RPMI7951 (cell line): ENCODE measurements at regions not wholly inside any gene's neighbourhood (a gene's known extent, or its start where the extent isn't known, plus 50 kb on each side); places are given as distances from the start of the nearest gene placed in this dataset.

Source experiments
- DNase-seq: peaks from one replicate; pipeline ENCODE4 v3.0.0-alpha.2; 2012; ENCODE audit warnings: low read depth

- DNase-seq: no peak
These were observed 181.6 kb downstream of the URI1 start for GRCh38 chr19:30123611-30124010.

GRCh38 chr19:30128211-30128610, 186.2 kb downstream of the URI1 start:
- no peak for DNase-seq

DNA sequence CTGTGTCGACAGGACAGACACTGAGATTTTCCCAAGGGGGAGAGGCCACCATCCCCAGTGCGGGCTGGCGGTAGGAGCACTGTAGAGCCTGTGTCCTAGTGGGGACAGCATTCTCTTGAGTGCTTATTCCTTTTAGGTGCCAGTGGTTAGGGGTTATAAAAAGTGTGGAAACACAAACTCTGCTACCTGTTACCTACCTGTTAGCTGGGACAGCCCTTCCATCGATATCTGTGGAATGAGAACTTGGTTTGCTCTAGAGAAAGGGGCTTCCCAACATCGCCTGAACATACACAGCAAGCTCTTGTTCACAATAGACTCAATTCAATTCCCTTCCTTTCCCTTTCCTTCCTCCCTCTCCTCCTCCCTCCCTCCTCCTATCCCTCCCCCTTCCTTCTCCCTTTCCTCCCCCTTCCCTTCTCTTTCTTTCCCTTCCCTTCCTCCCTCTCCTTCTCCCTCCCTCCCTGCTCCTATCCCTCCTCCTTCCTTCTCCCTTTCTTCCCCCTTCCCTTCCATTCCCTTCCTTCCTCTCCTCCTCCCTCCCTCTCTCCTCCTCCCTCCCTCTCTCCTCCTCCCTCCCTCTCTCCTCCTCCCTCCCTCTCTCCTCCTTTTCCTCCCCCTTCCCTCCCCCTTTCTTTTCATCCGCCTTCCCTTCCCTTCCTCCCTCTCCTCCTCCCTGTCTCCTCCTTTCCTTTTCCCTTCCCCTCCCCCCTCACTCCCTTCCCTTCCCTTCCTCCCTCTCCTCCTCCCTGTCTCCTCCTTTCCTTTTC, 188.5 kb downstream of the URI1 start:
- no peak for DNase-seq

DNA sequence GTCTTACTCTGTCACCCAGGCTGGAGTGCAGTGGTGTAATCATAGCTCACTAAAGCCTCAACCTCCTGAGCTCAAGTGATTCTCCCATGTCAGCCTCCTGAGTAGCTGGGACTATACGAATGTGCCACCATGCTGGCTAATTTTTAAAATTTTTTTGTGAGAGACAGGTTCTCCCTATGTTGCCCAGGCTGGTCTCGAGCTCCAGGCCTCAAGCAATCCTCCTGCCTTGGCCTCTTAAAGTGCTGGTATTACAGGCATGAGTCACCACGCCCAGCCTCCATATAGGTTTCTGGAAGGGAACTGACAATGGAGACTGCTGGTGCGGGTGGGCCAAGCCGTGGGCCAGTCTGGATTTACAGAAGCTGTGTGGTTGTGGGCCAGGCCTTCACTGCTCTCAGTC, 189.2 kb downstream of the URI1 start:
- no peak for DNase-seq

DNA sequence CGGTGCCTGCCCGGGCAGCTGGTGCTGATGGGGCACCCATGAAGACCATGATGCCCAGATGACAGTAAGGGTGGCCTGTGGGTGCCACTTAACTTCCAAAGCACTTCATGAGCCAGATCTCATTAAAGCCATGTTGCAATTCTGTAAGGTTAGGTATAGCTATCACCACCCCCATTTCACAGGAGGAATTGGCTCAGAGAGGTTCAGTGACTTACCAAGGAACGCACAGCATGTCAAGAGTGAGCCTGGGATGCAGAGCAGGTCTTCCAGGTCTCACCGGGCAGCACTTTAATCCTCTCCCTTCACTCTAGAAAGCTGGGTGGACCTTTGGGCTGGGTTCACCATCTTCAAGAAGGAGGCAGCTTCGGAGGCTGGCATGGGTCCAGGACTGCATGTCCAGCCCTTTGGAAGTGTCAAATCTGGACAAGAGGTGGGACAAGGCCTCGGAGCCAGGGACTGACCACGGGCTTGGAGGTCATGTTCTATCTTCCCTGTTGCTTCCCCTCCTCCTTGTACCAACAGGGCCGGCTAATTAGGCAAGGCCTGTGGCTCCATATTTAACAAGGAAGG, 189.8 kb downstream of the URI1 start:
- DNase-seq: no peak

GRCh38 chr19:30132343-30133075, 190.5 kb downstream of the URI1 start:
- DNase-seq: no peak

DNA sequence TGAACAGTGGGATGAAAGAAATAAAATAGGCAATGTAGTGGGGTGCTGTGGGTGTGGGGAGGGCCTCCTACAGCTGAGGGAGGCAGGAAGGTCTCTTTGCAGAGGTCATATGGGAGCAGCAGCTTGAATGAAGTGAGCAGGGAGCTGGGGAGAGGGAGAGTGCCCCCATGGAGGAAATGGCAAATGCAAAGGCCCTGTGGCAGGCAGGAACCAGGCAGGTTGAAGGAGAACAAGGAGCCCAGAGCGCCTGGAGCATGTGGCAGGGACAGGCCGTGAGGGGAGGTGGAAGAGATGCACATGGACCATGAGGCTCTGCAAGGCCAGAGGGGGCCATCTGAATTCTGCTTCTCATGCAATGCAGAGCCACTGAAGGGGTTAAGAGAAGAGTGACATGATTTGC, 191.8 kb downstream of the URI1 start:
- DNase-seq: no peak

GRCh38 chr19:30135093-30135757, 193.2 kb downstream of the URI1 start:
- DNase-seq: no peak

- no peak for DNase-seq
These were observed 193.8 kb downstream of the URI1 start for GRCh38 chr19:30135797-30136196.

- no peak for DNase-seq
These were observed 194.7 kb downstream of the URI1 start for GRCh38 chr19:30136611-30137195.

DNA sequence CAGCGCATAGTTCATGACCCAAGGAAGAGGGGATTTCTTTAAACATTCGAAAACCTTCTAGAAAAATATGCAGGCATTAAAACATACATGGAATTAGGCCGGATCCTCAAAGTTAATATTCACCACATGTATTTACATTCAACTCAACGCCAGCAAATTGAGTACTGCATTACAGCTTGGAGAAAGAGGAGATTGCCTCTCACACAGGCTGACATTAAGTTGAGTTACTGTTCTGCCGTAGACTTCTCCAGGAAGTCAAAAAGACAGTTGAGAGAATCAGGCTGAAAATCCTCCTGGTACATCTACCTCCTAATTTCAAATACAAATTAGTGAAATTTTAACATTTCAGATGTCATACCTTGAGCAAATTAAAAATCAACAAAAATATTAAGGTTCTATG, 195.7 kb downstream of the URI1 start:
- DNase-seq: no peak

DNA sequence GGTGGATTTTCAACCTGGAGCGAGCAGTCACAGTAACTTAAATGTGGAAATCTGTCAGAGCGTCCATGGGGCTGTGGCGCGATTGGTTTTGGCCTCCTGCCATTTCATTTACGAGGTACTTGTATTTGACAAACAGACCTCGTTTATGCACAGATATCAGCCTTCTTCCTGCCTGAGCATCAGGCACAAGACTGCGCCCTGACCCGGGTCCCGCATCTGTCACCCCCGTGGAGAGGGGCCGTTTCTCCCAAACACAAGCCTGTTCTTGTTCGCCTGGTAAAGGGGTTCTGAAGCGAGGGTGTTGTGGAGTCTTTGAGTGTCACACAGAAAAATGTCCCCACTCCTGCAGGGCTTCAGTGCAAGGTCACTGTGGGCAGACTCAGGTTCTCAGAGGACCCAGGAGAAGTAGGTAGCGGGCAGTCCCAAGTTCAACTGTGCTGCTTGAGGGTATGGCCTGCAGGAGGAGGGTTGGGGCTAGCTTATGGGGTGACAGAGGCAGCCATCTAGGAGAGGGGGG, 202.3 kb downstream of the URI1 start:
- no peak for DNase-seq

DNA sequence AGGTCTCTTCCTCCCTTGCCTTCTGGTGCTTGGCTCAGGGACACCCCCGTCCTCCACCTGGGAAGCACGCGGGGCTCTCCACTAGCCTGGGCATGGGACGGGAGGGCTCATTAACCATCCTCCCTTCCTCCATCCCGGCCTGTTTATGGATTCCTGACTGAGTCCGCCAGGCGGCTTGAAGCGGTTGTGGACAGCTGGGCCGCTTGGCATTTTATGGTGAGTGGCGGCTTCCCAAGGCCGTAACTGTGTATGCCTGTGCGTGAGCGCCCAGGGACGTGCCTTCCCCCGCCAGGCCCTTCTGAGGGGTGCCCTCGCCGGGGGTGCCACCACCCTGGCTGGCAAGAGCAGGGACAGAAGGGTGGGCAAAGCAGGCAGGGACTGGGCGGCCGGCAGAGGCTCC, 202.8 kb downstream of the URI1 start:
- no peak for DNase-seq

- no peak for DNase-seq
These were observed 203.4 kb downstream of the URI1 start for GRCh38 chr19:30145467-30145866.

DNA sequence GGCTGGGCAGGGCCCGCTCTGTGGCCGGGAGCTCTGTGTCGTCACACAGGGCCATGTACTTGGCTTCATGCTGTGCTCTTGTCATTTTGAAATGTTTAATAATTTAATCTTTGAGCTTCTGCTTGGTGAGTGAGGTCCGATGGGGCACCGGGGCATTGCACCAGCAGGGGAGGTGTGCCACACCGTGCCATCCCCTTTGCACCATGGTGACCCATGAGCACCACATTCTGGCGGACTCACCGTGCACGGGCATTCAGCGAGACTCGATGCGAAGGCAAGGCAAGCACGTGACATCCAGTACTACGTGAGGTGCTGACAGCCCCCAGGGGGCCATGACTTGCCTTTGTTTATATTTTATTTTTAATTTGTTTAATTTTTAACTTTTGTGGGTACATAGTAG, 204.3 kb downstream of the URI1 start:
- no peak for DNase-seq

DNA sequence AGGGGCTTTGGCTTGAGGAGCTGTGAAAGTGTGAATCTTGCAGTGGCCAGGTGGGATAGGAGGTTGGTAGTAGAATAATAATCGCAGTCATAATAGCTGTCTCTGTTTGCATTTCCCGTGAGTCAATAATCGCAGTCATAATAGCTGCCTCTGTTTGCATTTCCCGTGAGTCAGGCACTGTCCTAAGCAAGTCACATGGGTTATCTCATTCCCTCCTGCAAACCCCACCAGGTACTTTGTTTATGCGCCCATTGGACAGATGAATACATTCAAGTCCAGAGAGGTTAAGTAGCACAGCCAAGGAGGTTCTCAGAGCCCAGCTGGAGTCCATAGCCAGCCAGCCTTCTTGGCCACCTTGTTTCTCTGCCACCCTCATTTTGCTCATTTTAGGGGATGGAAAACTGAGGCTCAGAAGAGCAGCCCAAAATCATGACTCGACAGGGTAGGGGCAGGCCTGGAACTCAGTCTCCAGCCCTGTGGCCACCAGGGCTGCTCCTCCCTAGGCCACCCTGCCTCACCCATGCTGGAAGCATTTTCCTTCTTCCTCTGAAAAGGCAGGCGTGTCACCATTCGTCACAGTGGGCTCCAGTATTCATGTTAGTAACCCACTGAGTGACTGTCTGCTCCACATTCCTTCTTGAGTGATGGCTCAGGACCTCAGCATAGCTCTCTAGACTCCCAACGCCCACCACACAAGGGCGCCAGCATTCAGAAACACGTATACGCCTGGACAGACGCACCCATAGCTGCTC, 206.2 kb downstream of the URI1 start:
- DNase-seq: no peak

GRCh38 chr19:30148803-30149202, 206.8 kb downstream of the URI1 start:
- DNase-seq: no peak

- no peak for DNase-seq
These were observed 207.3 kb downstream of the URI1 start for GRCh38 chr19:30149300-30149699.

- no peak for DNase-seq
These were observed 208.6 kb downstream of the URI1 start for GRCh38 chr19:30150626-30151025.

DNA sequence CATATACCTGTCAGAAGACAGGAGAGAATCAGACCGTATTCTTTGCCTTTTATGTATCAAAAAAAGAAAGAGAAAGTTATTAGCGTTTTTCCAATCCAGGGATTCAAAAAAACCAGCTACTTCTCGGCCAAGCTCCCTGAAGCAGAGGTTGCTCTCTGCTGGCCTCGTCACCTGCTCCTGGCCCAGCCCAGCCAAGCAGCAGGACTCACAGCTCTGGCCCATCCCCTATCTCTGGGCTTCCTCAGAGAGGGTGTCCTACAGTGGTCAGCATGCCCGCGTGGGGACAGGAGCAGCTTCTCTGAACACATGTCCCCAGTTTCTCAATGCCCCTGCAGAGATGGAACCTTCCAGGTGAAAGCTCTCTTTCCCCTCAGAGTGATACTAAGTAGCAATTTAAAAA, 209.0 kb downstream of the URI1 start:
- no peak for DNase-seq
